ENCODE measurements at regions not wholly inside any gene's neighbourhood (a gene's known extent, or its start where the extent isn't known, plus 50 kb on each side); places are given as distances from the start of the nearest gene placed in this dataset.

- TF ChIP-seq ZFX (IDR thresholded peaks at IDR 0.05) (no peak), CTCF (conservative IDR thresholded peaks at IDR 0.05) (no peak)
- no peak overlapping the region for H3K27ac ChIP-seq
These were observed 281.9 kb upstream of the ONECUT1 start for GRCh38 chr15:53072077-53072476.

- H3K27ac ChIP-seq, result no peak overlapping the region
- TF ChIP-seq CTCF (conservative IDR thresholded peaks at IDR 0.05), result no peak
- TF ChIP-seq ZFX (IDR thresholded peaks at IDR 0.05), result no peak
These were observed 278.5 kb upstream of the ONECUT1 start for GRCh38 chr15:53068636-53069035.

GRCh38 chr15:53059273-53060043 is 269.3 kb upstream of the ONECUT1 start:
- TF ChIP-seq CTCF (conservative IDR thresholded peaks at IDR 0.05), result no peak
- no peak for TF ChIP-seq ZFX (IDR thresholded peaks at IDR 0.05)
- no peak overlapping the region for H3K27ac ChIP-seq

GRCh38 chr15:53046153-53046790 is 256.1 kb upstream of the ONECUT1 start:
- TF ChIP-seq CTCF (conservative IDR thresholded peaks at IDR 0.05) (no peak), ZFX (IDR thresholded peaks at IDR 0.05) (no peak)
- no peak overlapping the region for H3K27ac ChIP-seq

- no peak for TF ChIP-seq CTCF (conservative IDR thresholded peaks at IDR 0.05)
- TF ChIP-seq ZFX (IDR thresholded peaks at IDR 0.05), result no peak
- H3K27ac ChIP-seq, result no peak overlapping the region
These were observed 248.5 kb upstream of the ONECUT1 start for GRCh38 chr15:53038655-53038941.

GRCh38 chr15:53037904-53038654 is 247.9 kb upstream of the ONECUT1 start:
- no peak for TF ChIP-seq ZFX (IDR thresholded peaks at IDR 0.05)

GRCh38 chr15:53036641-53037040 is 246.5 kb upstream of the ONECUT1 start:
- no peak overlapping the region for H3K27ac ChIP-seq
- TF ChIP-seq ZFX (IDR thresholded peaks at IDR 0.05) (no peak), CTCF (conservative IDR thresholded peaks at IDR 0.05) (no peak; the same call in 1 of the 2 replicates)

More at GRCh38 chr15:53037904-53038654, 247.9 kb upstream of the ONECUT1 start:
- H3K27ac ChIP-seq, result no peak overlapping the region

Measured in C4-2B (cell line).